HG03354 (cell line): ENCODE measurements at regions not wholly inside any gene's neighbourhood (a gene's known extent, or its start where the extent isn't known, plus 50 kb on each side); places are given as distances from the start of the nearest gene placed in this dataset.

Experiments used
- ATAC-seq: cut with Tn5 transposase; IDR thresholded peaks from one replicate; pipeline ENCODE4 v1.9.1; 2021; ENCODE audit warnings: mild to moderate bottlenecking; ENCODE audit not compliant: unreplicated experiment, poor library complexity, severe bottlenecking

DNA sequence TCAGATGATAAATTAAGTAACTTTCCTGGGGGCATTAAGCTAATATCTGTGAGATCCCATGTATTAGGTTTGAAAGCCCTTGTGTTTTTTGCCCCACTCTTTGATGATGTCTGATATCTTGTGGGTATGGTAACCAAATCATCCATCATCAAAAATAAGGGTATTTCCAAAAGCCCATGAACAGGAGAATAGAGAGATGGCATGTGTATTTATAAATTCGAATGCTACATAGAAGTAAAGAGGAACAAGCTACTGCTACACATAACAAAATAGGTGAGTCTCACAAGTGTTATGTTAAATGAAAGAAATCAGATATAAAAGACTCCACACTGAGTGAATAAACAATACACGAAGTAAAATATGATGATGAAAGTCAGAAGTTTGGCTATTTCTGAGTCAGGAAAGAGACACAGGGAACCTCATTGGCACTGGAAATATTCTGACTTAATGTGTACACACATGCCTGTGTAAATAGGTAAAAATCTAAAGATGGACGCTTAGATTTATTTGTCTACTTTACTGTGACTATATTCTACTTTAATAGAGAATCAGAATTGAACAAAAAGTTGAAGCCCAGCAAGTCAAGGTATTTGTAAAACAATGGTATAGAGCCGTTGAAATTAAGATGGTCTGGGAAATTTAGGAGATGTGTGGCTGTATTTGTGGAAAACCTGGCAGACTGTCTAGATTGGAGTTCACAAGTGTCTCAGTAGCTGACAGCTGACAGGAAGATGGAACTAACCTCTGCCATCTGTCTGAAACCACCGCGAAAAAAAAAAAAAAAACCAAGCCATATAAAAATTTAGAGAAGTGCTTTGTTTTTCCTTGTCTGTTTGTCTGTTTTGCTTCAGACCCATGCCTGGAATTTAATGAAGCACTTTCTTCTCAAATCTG, 111.0 kb upstream of the TGFBR2 start:
- ATAC-seq: no peak

GRCh38 chr3:30496066-30496966, 110.1 kb upstream of the TGFBR2 start:
- ATAC-seq: no peak

GRCh38 chr3:30498587-30498967, 107.8 kb upstream of the TGFBR2 start:
- no peak for ATAC-seq

DNA sequence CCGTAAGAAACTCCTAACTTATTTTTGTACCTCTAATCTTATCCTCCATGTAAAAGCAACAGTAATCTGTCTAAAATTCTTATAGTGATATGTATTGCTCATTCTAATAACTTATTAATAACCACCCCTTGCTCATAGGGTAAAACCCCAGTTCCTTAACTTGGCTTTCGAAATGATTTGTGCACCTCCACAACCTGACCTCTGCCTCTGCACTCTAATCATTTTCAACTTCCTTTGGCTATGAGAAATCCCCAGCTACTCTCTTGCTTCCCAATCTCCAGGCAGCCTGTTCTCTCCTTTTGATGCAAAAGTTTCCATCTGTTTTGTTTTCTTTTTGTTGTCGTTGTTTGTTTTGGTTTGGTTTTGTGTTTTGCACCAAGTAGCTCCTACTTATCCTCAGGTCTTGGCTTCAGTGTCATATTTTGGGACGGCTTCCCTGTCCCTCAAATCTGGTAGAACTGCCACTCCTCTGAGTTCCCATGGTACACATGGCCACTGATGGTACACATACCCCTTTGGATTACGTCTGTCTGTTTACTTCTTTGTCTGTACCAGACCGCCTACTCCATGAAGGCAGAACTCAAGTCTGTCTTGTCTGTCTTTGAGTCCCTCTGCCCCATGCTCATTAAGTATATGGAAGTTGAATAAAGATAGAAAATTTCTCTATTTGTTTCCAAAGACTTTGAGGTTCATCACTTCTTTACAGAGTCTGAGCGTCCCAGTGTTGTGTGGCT, 105.6 kb upstream of the TGFBR2 start:
- ATAC-seq: peak; percentile 91

- ATAC-seq: no peak
Observed at GRCh38 chr3:30501526-30501925, 104.9 kb upstream of the TGFBR2 start.

DNA sequence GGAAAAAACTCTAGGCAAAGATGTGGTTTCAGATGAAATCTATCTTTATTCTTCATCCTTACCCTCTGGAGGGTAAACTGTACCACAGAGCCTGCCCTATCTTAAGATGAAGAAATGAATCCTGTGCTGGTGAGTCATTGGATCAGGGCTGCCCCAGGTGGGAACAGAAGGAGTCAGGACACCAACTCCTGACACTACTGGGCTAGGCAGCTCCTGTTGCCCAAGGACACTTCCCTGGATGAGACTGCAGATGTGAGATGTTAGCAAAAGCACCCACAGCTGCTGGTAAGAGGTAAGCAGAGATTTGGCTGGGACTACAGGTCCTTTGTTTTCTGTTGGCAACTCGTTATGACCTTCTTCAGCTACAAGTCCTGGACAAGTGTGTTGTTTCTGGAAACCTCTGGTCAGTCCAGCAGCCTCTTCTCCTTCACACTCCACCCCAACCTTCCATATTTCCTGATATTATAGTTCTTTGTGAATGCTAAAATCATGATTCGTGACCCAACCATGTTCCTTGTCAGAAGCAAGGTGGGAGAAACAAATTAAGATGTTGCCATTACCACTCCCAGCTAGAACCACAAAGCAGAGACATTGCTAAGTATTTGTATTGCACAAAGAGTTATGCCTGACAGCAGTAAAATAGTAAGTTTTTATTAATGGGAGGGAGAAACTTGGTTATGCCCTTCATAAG, 104.2 kb upstream of the TGFBR2 start:
- ATAC-seq: no peak

DNA sequence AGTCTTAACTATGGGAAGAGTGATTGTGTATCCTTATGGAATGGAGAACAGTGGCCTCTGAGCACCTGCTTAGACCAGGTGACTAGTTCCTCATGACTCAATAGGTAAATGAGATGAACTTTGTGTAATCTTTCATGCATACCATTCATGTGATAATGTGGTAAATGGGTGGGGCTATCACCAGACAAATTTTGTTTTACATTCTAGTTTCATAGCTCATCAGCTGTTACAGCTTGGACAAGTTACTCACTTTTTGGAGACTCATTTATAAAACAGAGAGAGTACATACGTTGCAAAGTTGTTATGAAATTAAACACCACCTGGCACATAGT, 103.7 kb upstream of the TGFBR2 start:
- ATAC-seq: peak; percentile 70

- no peak for ATAC-seq
Observed at GRCh38 chr3:30503446-30503845, 103.0 kb upstream of the TGFBR2 start.

- no peak for ATAC-seq
Observed at GRCh38 chr3:30504939-30505338, 101.5 kb upstream of the TGFBR2 start.

- no peak for ATAC-seq
Observed at GRCh38 chr3:30505866-30506520, 100.4 kb upstream of the TGFBR2 start.

DNA sequence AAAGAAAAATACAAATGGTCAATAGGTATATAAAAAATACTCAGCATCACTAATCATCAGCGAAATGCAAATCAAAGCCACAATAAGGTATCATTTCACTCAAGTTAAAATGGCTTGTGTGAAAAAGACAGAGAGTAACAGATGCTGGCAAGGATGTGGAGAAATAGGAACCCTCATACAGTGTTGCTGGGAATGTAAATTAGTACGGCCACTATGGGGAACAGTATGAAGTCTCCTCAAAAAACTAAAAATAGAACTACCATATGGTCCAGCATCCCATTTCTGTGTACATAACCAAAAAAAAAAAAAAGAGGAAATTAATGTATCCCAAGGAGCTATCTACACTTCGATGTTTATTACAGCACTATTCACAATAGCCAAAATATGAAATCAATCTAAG, 98.1 kb upstream of the TGFBR2 start:
- no peak for ATAC-seq

DNA sequence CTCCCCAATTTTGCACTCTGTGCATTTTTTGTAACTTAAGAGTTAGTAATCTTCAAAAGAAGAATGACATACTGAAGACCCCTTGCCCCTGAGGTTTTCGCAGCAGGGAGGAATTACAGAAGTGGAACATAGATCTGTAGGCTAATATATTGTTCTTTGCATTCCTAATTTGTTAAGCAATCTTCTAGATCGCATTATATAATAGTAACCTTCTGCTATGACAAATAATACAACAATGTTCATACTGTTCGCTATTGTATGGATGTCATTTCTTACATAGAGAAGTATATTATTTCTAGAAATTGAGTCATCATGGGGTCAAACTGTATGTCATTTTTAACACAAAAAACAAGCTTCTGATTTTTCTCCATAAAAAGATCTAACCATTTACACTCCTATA, 95.8 kb upstream of the TGFBR2 start:
- ATAC-seq: no peak

- no peak for ATAC-seq
Observed at GRCh38 chr3:30511524-30512251, 94.7 kb upstream of the TGFBR2 start.

DNA sequence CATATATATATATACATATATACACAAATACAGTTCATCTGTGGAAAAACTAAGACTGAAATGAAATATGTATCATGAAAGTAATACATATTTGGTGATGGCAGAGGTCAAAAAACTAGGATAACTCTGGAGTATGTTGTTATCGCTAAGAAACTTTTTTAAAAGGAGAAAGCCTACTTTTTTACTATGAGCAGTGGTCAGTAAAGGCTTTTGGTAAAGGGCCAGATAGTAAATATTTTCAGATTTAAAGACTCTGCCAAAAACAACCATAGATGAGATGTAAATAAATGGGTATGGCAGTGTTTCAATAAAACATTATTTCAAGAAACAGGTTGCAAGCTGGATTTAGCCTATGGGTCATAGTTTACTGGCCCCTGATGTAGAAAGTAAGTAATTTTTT, 93.8 kb upstream of the TGFBR2 start:
- no peak for ATAC-seq

DNA sequence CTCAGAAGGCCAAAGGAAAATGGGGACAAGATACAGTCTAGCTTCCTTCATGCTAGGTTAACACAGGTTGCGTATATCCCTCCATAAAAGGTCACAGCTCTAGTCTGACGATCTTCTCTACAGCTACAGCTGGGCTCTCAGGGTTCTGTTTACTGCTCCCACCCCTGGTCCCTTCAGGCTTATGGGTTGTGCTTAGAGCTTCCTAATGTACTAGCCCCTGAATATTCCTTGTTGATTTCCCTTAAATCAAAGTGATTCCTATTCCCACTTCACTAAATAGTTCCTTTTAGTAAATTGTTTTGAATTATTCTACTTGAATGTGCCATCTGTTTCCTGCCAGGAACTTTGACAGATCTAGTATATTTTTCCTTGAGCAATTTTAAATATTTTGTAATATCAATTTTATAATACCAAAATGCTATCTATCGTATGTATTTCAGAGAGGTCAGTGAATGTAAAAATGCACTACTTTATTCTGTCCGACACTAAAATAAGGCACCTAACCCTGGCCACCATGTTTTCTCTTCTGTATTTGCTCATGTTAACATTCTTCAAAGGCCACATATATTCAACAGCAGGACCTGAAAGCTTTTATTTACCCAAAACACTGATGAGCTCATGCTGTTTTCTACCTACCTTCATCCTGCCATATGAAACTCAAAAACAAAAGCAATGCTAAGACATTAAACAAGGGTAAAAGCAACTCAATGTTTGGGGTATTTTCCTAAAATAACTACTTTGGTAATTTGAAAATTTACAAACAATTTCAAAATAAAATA, 92.8 kb upstream of the TGFBR2 start:
- no peak for ATAC-seq

DNA sequence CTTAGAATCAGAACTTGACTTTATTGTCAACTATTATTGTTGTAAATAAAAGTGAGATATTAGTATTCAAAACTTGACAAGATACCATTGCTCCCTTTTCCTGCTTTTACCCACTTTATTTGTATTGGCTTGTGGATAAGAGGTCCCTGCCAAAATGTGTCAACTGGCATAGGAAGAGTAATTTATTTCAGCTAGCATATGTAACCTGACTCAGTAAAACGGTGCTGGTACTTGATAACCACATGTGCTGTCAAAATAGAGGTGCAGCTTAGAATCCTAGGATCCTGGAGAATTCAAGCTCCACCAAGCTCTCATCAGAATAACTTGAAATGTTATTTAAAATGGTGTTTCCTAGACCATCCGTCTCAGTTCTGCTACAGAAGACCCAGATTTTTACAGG, 90.2 kb upstream of the TGFBR2 start:
- ATAC-seq: no peak

GRCh38 chr3:30518181-30518864, 88.1 kb upstream of the TGFBR2 start:
- ATAC-seq: no peak
